BLaER1 treated with 17β-estradiol and CSF1 and Interleukin-3, amounts not matched to agents 10 nM and 100 nM (cell line): ENCODE measurements at regions not wholly inside any gene's neighbourhood (a gene's known extent, or its start where the extent isn't known, plus 50 kb on each side); places are given as distances from the start of the nearest gene placed in this dataset.

Source experiments
- H3K27ac ChIP-seq, 11 experiments: shearing (Covaris generic); formaldehyde crosslinking; 2 replicates each; pipeline ENCODE4 v1.8.1; 2022
- H3K27me3 ChIP-seq, 11 experiments: shearing (Covaris generic); formaldehyde crosslinking; 2 replicates each; pipeline ENCODE4 v1.8.1; 2022
- H3K36me3 ChIP-seq, 11 experiments: shearing (Covaris generic); formaldehyde crosslinking; 2 replicates each; pipeline ENCODE4 v1.8.1; 2022
- H3K4me1 ChIP-seq, 10 experiments: shearing (Covaris generic); formaldehyde crosslinking; 2 replicates each; pipeline ENCODE4 v1.8.1; 2022
- H3K4me2 ChIP-seq, 11 experiments: shearing (Covaris generic); formaldehyde crosslinking; 2 replicates each; pipeline ENCODE4 v1.8.1; 2022
- H3K4me3 ChIP-seq, 10 experiments: shearing (Covaris generic); formaldehyde crosslinking; 2 replicates each; pipeline ENCODE4 v1.8.1; 2022
- H3K9ac ChIP-seq, 11 experiments: shearing (Covaris generic); formaldehyde crosslinking; 2 replicates each; pipeline ENCODE4 v1.8.1; 2022
- H3K9me3 ChIP-seq, 11 experiments: shearing (Covaris generic); formaldehyde crosslinking; replicated peaks in 1 of 11; 2 replicates each; pipeline ENCODE4 v1.8.1; 2022
- H4K20me1 ChIP-seq, 11 experiments: shearing (Covaris generic); formaldehyde crosslinking; 2 replicates each; pipeline ENCODE4 v1.8.1; 2022
- Cebpa-rat ChIP-seq, 11 experiments: shearing (Covaris generic); IDR thresholded peaks; 2 replicates each; pipeline ENCODE4 v1.8.1; 2022

GRCh38 chr18:27395752-27396151, 210.6 kb upstream of the CHST9 start:
- no peak overlapping the region for H3K4me3 ChIP-seq
- H3K36me3 ChIP-seq = no peaks in the 10 kb centered on the region
- TF ChIP-seq Cebpa-rat (IDR thresholded peaks at IDR 0.05) = no peak
- H3K27ac ChIP-seq = no peak overlapping the region
- no peaks in the 10 kb centered on the region for H3K27me3 ChIP-seq
- H3K9ac ChIP-seq = no peak overlapping the region
- no peaks in the 10 kb centered on the region for H3K4me1 ChIP-seq
- H4K20me1 ChIP-seq = no peaks in the 10 kb centered on the region
- no peaks in the 10 kb centered on the region for H3K9me3 ChIP-seq
- H3K4me2 ChIP-seq = no peak overlapping the region

GRCh38 chr18:27394687-27395086, 209.6 kb upstream of the CHST9 start:
- Histone ChIP-seq H3K9me3 (no peaks in the 10 kb centered on the region), H3K9ac (no peak overlapping the region), H3K4me1 (no peaks in the 10 kb centered on the region), H3K27me3 (no peaks in the 10 kb centered on the region), H4K20me1 (no peaks in the 10 kb centered on the region), H3K27ac (no peak overlapping the region), H3K4me3 (no peak overlapping the region), H3K4me2 (no peak overlapping the region), H3K36me3 (no peaks in the 10 kb centered on the region)
- no peak for TF ChIP-seq Cebpa-rat (IDR thresholded peaks at IDR 0.05)

- Histone ChIP-seq H3K4me2 (no peak overlapping the region), H4K20me1 (no peaks in the 10 kb centered on the region), H3K27ac (no peak overlapping the region), H3K4me1 (peaks cover 0 to 7% (median 0%) of the 10 kb centered on the region in 10 experiments; a peak in 3 of 20 replicates), H3K27me3 (no peaks in the 10 kb centered on the region), H3K4me3 (no peak overlapping the region), H3K36me3 (no peaks in the 10 kb centered on the region), H3K9ac (no peak overlapping the region), H3K9me3 (no peaks in the 10 kb centered on the region)
- no peak for TF ChIP-seq Cebpa-rat (IDR thresholded peaks at IDR 0.05)
These were observed 197.6 kb upstream of the CHST9 start for GRCh38 chr18:27382567-27383216.

GRCh38 chr18:27378431-27379095, 193.5 kb upstream of the CHST9 start:
- no peak overlapping the region for H3K27ac ChIP-seq
- H3K36me3 ChIP-seq = no peaks in the 10 kb centered on the region
- no peaks in the 10 kb centered on the region for H3K9me3 ChIP-seq
- no peak overlapping the region for H3K4me2 ChIP-seq
- H3K9ac ChIP-seq = no peak overlapping the region
- no peak overlapping the region for H3K4me3 ChIP-seq
- no peak for TF ChIP-seq Cebpa-rat (IDR thresholded peaks at IDR 0.05)
- H3K27me3 ChIP-seq = no peaks in the 10 kb centered on the region
- H4K20me1 ChIP-seq = no peaks in the 10 kb centered on the region
- H3K4me1 ChIP-seq = peaks cover 0 to 7% (median 0%) of the 10 kb centered on the region in 10 experiments; a peak in 3 of 20 replicates

- Histone ChIP-seq H3K36me3 (no peaks in the 10 kb centered on the region), H3K4me3 (no peak overlapping the region), H3K4me2 (no peak overlapping the region), H3K9me3 (no peaks in the 10 kb centered on the region), H3K4me1 (peaks cover 0 to 7% (median 0%) of the 10 kb centered on the region in 10 experiments; a peak in 3 of 20 replicates), H4K20me1 (no peaks in the 10 kb centered on the region), H3K27ac (no peak overlapping the region), H3K27me3 (no peaks in the 10 kb centered on the region), H3K9ac (no peak overlapping the region)
- no peak for TF ChIP-seq Cebpa-rat (IDR thresholded peaks at IDR 0.05)
These were observed 192.1 kb upstream of the CHST9 start for GRCh38 chr18:27377251-27377650.

- Histone ChIP-seq H3K4me3 (no peak overlapping the region), H3K9me3 (no peaks in the 10 kb centered on the region), H3K27ac (no peak overlapping the region), H3K4me2 (no peak overlapping the region), H4K20me1 (no peaks in the 10 kb centered on the region), H3K9ac (no peak overlapping the region), H3K27me3 (no peaks in the 10 kb centered on the region), H3K36me3 (no peaks in the 10 kb centered on the region), H3K4me1 (no peaks in the 10 kb centered on the region)
- no peak for TF ChIP-seq Cebpa-rat (IDR thresholded peaks at IDR 0.05)
These were observed 187.3 kb upstream of the CHST9 start for GRCh38 chr18:27372386-27372785.

GRCh38 chr18:27366665-27367064, 181.6 kb upstream of the CHST9 start:
- H3K27me3 ChIP-seq = no peaks in the 10 kb centered on the region
- H3K36me3 ChIP-seq = no peaks in the 10 kb centered on the region
- no peak overlapping the region for H3K27ac ChIP-seq
- H3K4me2 ChIP-seq = no peak overlapping the region
- no peak overlapping the region for H3K9ac ChIP-seq
- H3K4me3 ChIP-seq = no peak overlapping the region
- no peaks in the 10 kb centered on the region for H3K9me3 ChIP-seq
- no peaks in the 10 kb centered on the region for H4K20me1 ChIP-seq
- no peak for TF ChIP-seq Cebpa-rat (IDR thresholded peaks at IDR 0.05)
- H3K4me1 ChIP-seq = no peaks in the 10 kb centered on the region

GRCh38 chr18:27366151-27366550, 181.0 kb upstream of the CHST9 start:
- Histone ChIP-seq H3K27me3 (no peaks in the 10 kb centered on the region), H3K4me3 (no peak overlapping the region), H3K4me1 (no peaks in the 10 kb centered on the region), H3K9ac (no peak overlapping the region), H3K27ac (no peak overlapping the region), H3K9me3 (no peaks in the 10 kb centered on the region), H3K36me3 (no peaks in the 10 kb centered on the region), H3K4me2 (no peak overlapping the region), H4K20me1 (no peaks in the 10 kb centered on the region)
- TF ChIP-seq Cebpa-rat (IDR thresholded peaks at IDR 0.05) = no peak

GRCh38 chr18:27363872-27364271, 178.8 kb upstream of the CHST9 start:
- no peaks in the 10 kb centered on the region for H3K27me3 ChIP-seq
- no peaks in the 10 kb centered on the region for H3K9me3 ChIP-seq
- no peak overlapping the region for H3K9ac ChIP-seq
- no peak overlapping the region for H3K4me3 ChIP-seq
- no peaks in the 10 kb centered on the region for H3K36me3 ChIP-seq
- no peak overlapping the region for H3K4me2 ChIP-seq
- H4K20me1 ChIP-seq = no peaks in the 10 kb centered on the region
- H3K4me1 ChIP-seq = no peaks in the 10 kb centered on the region
- H3K27ac ChIP-seq = no peak overlapping the region
- TF ChIP-seq Cebpa-rat (IDR thresholded peaks at IDR 0.05) = no peak

GRCh38 chr18:27361477-27361876, 176.4 kb upstream of the CHST9 start:
- no peaks in the 10 kb centered on the region for H3K4me1 ChIP-seq
- no peaks in the 10 kb centered on the region for H3K9me3 ChIP-seq
- no peaks in the 10 kb centered on the region for H3K36me3 ChIP-seq
- H3K9ac ChIP-seq = no peak overlapping the region
- H3K27me3 ChIP-seq = no peaks in the 10 kb centered on the region
- H3K4me2 ChIP-seq = no peak overlapping the region
- no peak for TF ChIP-seq Cebpa-rat (IDR thresholded peaks at IDR 0.05)
- no peaks in the 10 kb centered on the region for H4K20me1 ChIP-seq
- no peak overlapping the region for H3K4me3 ChIP-seq
- no peak overlapping the region for H3K27ac ChIP-seq
